HuH-7.5 (cell line): ENCODE measurements at regions not wholly inside any gene's neighbourhood (a gene's known extent, or its start where the extent isn't known, plus 50 kb on each side); places are given as distances from the start of the nearest gene placed in this dataset.

ENCODE experiments used
- DNase-seq: peaks from one replicate; pipeline ENCODE4 v3.0.0; 2011; ENCODE audit warnings: low spot score

- no peak for DNase-seq
These were observed 89.1 kb upstream of the ERRFI1 start for GRCh38 chr1:8115031-8115768.

DNA sequence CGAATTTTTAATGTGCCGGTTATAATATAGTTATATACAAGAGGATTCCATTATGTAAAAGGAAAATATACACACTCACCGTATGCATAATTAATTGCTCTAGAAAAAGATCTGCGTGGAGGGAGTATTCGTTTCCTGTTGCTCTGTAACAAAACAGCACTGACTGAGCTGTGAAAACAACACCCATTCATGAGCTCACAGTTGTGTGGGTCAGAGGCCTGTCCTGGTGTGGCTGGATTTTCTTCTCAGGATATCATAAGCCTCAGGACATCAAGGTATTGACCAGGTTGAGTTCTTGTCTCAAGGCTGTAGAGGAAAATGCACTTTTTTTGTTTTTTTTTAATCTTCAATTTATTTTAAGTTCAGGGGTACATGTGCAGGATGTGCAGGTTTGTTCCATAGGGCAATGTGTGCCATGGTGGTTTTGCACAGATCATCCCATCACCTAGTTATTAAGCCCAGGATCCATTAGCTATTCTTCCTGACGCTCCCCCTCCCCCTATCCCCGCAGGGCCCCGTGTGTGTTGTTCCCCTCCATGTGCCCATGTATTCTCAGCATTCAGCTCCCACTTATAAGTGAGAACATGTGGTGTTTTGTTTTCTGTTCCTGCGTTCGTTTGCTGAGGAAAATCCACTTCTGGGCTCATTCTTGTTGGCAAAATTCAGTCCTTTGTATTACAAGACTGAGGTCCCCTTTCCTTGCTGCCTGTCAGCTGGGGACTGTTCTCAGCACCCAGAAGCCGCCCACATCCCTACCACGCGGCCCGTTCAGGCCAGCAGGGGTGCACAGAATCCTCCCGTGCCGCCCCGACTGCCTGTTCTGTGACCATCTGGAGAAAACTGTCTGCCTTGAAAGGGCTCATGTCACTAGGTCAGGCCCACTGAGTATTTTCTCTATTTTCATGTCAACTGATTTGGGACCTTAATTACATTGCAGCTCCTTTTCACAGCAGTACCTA lies 87.4 kb upstream of the ERRFI1 start:
- no peak for DNase-seq

DNA sequence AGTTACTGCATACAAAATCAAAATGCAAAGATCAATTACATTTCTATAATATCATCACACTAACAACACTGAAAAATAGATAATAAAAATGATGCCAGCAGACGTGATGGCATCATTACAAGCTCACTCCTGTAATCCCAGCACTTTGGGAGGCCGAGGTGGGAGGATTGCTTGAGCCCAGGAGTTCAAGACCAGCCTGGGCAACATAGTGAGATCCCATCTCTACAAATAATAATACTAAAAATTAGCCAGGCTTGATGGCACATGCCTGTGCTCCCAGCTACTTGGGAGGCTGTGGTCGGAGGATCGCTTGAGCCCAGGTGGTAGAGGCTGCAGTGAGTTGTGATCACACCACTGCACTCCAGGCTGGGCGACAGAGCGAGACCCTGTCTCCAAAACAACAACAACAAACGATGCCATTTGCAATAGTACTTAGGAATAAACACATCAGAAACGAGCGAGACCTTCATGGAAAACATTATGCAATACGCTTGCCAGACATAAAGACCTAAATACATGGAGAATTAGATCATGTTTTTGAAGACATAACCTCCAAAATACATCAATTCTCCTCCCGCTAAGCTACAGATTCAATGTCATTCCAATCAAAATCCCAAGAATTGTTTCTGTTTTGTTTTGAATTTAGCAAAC lies 86.6 kb upstream of the ERRFI1 start:
- DNase-seq = no peak

DNA sequence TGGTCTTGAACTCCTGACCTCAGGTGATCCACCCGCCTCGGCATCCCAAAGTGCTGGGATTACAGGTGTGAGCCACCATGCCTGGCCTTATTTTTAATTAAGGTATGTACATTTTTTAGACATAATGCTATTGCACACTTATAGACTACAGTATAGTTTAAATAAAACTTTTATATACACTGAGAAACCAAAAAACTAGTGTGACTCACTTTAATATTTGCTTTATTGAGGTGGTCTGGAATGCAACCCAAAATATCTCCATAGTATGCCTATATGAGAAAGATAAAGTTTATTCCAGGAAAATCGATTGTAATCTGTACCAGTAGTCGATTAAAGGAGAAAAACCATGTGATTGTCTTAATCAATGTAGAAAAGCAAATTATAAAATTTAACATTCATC lies 85.5 kb upstream of the ERRFI1 start:
- DNase-seq = no peak

- DNase-seq = no peak
These were observed 83.1 kb upstream of the ERRFI1 start for GRCh38 chr1:8109216-8109615.

DNA sequence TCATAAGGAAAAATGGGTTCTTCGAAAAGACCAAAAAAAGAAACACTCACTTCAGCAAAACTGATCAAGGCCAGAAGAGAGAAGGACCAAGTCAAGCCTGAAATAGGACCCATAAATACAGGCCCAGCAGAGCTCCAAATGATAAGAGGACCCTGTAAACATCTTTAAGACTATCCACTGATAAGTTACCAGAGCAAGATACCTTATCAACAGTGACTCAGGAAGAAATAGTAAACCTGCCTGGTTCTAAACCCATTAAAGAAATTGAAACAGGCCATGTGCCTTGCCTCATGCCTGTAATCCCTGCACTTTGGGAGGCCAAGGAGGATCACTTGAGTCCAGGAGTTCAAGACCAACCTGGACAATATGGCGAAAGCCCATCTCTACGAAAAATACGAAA lies 81.8 kb upstream of the ERRFI1 start:
- no peak for DNase-seq

DNA sequence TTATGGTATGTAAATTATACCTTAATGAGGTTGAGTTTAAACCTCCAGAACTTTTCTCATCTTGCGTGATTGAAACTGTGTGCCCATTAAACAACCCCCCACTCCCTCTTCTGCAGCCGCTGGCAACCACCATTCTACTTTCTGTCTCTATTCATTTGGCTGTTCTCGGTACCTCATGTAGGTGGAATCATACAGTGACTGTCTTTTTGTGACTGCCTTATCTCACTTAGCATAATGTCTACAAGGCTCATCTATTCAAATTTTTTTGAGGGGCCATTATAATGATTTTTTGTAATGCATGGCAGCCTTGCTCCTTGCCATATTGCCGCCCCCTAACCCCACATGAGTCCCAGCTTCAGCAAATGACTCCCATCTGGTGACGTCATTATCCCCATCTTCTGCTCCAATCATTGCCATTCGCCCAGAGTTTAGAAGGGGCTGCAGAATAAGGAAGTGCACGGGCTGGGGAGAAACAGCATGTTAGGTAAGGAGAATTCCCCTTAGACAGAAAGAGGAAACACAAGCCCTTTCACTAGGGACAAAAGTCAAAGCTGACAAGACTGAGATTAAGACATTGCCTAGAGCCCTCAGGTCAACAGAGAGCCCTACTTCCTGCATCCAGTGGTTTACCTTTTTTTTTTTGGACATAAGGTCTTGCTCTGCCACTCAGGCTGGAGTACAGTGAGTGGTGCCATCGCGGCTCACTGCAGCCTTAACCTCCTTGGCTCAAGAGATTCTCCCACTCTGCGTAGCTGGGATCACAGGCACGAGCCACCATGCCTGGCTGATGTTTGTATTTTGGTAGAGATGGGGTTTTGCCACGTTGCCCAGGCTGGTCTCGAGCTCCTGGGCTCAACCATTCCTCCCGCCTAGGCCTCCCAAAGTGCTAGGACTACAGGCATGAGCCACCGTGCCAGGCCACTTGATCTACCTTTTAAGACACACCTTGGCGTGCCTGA lies 78.4 kb upstream of the ERRFI1 start:
- DNase-seq = no peak

DNA sequence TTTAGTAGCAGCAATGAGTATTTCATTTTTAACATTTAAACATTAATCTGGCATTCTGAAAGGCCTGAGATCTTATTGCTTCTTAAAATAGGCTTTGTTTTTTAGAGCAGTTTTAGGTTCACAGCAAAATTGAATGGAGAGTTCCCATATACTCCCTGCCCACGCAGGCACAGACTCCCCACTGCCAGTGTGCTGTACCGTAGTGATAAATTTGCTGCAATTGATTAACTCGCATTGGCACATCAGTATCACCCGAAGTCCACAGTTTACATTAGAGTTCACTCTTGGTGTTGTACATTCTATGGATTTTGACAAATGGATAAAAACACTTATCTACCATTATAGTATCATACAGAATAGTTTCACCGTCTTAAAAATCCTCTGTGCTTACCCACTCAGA lies 71.8 kb upstream of the ERRFI1 start:
- DNase-seq = no peak

DNA sequence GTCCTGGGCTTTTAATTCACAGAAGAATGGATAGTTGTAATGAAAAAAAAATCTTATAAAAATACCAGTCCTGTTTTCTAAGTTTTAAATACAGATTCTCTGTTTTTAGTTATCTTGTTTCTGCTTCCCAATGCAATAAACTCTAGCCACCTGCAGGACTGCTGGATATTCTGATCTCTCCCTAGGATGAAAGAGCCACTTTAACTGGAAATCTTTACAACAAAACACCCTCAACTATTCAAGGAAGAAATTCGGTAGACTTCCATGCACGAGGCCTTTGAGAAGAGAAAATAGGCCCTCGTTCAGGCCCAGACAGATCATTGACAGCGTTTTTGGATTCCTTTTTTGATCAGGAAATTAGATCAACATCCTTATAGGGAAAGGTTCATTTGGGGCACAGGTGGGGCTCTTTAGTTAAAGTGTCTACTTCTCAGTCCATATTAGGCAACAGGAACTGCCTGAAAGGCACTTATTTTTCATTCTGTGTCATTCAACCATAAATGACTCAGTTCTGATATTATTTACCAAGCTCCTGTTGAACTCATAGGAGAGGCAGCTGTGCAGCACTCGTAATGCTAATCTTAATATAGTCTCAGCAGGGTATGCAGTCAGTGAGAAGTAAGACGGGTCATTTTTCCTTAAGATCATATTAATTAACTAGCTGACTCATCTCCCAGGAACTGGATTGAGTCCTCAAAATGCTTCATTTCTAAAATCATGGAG lies 71.1 kb upstream of the ERRFI1 start:
- DNase-seq = no peak

DNA sequence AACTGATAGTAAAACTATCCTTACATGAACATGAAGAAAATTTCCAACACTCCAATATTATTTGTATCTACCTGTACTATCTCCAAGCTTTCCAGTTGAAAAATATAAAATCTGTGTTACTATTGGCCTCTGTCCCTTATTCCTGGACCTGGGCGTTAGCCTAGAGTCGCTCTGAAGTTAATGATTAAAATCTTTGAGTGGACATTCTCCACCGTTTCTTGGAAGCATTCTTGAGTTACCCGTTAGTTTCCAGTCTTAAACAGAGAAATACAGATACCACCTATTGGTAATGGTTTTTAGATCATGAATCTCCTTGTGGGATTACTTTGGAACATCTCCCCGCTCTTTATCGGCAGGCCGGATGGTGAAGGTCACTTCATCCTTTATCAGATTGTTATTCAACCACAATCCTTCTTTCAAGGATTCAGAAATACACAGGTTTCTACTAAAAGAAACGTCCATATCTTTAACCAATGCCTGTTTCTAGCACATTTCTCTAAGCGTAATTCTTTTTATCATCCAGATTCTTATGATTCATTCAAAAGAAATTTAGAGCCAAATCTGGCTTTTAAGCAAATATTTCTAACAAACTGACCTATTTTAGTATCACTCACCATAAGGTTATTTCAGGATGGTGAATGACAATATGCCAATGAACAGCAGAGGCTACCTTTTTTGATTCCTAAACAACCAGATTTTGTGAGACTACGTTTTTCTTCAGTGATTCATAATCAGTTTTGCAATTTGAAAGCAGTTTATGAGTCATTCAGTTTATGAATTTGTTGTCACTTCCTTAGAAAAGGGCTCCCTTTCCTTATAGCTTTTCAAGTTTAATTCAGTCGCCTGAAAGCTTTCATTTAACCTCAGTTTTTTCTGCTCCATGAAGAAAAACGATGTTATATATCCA lies 70.2 kb upstream of the ERRFI1 start:
- DNase-seq = no peak

- DNase-seq = no peak
These were observed 69.5 kb upstream of the ERRFI1 start for GRCh38 chr1:8095584-8095983.

GRCh38 chr1:8094481-8095241 lies 68.6 kb upstream of the ERRFI1 start:
- DNase-seq = no peak

DNA sequence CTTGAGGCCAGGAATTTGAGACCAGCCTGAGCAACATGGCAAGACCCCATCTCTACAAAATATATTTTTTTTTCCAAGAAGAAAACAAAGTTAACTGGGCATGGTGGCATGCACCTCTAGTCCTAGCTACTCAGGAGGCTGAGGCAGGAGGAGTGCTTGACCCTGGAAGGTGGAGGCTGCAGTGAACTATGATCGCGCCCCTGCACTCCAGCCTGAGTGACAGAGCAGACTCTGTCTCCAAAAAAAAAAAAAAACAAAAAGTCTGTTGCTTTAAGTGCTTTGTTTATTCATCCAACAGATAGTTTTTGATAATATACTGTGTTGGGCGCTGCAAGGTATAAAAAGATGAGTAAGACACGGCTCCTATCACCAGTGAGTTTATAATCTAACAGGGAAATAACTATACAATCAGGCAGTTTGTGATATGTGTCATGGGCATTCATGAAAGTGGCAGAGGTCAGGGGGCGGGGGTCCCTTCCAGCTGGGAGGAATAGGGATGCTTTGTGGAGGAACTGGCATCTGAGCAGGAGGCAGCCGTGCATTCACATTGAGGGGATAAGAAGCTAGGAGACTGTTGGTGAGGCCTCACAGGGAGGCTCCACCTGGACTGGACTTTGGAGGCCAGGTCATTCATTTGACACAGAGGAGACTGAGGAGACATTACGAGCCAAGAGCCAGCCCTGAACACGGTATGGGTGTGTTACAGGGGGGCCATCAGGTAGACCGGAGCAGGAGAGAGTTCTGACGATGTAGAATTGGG lies 67.3 kb upstream of the ERRFI1 start:
- no peak for DNase-seq

DNA sequence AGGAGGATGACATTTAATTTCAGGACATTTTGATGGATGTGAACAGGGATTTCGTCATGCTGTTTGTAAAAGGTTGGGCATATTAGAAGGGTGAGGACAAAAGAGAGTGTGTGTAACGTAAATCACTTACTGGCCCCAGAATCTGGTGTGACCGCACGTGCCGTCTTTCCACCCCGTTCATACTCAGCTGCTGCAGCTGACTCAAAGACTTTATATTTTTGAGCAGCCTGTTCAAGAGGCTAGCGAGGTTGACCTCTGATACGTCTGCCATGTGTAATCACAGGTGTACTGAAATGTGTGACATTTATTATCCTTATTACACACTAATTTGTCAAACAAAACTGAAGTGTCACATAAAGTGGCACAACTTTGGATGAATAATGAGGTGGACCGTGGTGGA lies 66.5 kb upstream of the ERRFI1 start:
- no peak for DNase-seq

DNA sequence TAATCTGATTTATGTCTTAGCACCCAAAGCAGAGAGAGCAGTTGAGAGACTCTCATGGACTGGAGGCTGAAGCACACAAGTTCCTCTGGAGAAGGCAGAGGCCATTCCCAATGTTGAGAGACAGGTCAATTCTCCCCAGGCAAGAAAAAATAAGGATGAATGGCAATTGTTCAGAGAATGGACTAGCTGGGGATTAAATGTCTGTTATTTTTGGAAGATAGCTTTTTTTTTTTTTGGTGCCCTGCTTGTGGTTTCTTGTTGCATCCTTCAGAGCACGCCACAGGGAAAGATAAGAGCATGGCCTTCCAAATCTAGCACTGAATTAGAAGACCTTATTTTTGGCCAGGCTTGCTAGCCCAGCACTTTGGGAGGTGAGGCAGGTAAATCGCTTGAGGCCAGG lies 65.6 kb upstream of the ERRFI1 start:
- DNase-seq = no peak

DNA sequence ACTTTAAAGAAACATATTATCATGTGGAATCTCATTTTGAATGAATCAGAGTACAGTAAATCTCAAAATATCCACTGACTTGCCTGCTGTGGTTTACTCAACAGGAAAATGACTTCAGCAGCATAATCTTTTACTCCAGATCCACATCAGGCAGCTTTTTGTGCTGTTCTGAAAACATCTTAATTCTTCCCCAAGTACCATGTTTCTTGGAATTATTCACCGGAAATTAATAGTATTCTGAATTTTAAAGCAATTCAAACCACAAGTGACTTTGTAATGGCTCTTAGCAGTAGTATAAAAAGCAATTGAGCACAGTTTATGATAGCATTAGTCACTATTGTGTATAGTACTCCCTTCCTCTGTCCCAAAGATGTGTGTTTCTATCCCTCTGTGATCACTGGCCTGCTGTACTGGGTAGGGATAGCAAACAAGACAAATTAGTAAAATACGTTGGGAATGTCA lies 64.2 kb upstream of the ERRFI1 start:
- DNase-seq = no peak

GRCh38 chr1:8089535-8090228 lies 63.6 kb upstream of the ERRFI1 start:
- DNase-seq = no peak

DNA sequence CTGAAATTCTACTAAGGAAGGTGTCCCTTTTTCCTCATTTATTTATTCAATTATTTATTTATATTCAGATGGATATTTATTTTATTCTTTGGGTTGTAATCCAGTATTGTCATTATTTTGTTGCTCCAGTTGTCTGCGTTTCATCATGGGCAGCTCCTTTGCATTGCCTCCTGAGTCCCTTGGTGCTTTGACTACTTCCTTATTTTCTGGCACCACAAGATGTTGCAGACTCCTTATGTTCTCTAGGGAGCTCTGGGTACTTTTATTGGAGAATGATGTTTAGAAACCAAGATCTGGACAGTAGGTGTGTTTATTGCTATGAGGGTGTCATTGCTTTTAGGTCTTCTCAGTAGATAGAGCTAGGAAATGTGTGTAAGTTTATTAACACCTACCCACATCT lies 59.9 kb upstream of the ERRFI1 start:
- no peak for DNase-seq
